ENCODE measurements at regions not wholly inside any gene's neighbourhood (a gene's known extent, or its start where the extent isn't known, plus 50 kb on each side); places are given as distances from the start of the nearest gene placed in this dataset.

- TF ChIP-seq, protein P1, sequence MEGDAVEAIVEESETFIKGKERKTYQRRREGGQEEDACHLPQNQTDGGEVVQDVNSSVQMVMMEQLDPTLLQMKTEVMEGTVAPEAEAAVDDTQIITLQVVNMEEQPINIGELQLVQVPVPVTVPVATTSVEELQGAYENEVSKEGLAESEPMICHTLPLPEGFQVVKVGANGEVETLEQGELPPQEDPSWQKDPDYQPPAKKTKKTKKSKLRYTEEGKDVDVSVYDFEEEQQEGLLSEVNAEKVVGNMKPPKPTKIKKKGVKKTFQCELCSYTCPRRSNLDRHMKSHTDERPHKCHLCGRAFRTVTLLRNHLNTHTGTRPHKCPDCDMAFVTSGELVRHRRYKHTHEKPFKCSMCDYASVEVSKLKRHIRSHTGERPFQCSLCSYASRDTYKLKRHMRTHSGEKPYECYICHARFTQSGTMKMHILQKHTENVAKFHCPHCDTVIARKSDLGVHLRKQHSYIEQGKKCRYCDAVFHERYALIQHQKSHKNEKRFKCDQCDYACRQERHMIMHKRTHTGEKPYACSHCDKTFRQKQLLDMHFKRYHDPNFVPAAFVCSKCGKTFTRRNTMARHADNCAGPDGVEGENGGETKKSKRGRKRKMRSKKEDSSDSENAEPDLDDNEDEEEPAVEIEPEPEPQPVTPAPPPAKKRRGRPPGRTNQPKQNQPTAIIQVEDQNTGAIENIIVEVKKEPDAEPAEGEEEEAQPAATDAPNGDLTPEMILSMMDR (IDR thresholded peaks at IDR 0.05; ENCODE audit: insufficient read depth, low read length) = no peak
- TF ChIP-seq SPI1 (IDR thresholded peaks at IDR 0.05; ENCODE audit: borderline replicate concordance, low read depth) = no peak
- no peak for TF ChIP-seq POLR2AphosphoS5 (IDR thresholded peaks at IDR 0.05; ENCODE audit: low read depth)
- TF ChIP-seq, protein P2, sequence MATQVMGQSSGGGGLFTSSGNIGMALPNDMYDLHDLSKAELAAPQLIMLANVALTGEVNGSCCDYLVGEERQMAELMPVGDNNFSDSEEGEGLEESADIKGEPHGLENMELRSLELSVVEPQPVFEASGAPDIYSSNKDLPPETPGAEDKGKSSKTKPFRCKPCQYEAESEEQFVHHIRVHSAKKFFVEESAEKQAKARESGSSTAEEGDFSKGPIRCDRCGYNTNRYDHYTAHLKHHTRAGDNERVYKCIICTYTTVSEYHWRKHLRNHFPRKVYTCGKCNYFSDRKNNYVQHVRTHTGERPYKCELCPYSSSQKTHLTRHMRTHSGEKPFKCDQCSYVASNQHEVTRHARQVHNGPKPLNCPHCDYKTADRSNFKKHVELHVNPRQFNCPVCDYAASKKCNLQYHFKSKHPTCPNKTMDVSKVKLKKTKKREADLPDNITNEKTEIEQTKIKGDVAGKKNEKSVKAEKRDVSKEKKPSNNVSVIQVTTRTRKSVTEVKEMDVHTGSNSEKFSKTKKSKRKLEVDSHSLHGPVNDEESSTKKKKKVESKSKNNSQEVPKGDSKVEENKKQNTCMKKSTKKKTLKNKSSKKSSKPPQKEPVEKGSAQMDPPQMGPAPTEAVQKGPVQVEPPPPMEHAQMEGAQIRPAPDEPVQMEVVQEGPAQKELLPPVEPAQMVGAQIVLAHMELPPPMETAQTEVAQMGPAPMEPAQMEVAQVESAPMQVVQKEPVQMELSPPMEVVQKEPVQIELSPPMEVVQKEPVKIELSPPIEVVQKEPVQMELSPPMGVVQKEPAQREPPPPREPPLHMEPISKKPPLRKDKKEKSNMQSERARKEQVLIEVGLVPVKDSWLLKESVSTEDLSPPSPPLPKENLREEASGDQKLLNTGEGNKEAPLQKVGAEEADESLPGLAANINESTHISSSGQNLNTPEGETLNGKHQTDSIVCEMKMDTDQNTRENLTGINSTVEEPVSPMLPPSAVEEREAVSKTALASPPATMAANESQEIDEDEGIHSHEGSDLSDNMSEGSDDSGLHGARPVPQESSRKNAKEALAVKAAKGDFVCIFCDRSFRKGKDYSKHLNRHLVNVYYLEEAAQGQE (IDR thresholded peaks at IDR 0.05; ENCODE audit: insufficient replicate concordance, low read depth) = no peak
- no peak for TF ChIP-seq GABPA (IDR thresholded peaks at IDR 0.05; ENCODE audit: low read depth)
Observed at GRCh38 chr1:221246067-221246466, 366.8 kb downstream of the HLX start.
